GM03348 (cell line): ENCODE measurements at regions not wholly inside any gene's neighbourhood (a gene's known extent, or its start where the extent isn't known, plus 50 kb on each side); places are given as distances from the start of the nearest gene placed in this dataset.

Source experiments
- DNase-seq: peaks from one replicate; pipeline ENCODE4 v3.0.0; 2012; ENCODE audit warnings: low spot score

- no peak for DNase-seq
These were observed 64.8 kb downstream of the CDCA7 start for GRCh38 chr2:173419506-173419905.

- DNase-seq, result no peak
These were observed 70.2 kb downstream of the CDCA7 start for GRCh38 chr2:173424886-173425285.

- peak; percentile 29 for DNase-seq
These were observed 73.4 kb downstream of the CDCA7 start for GRCh38 chr2:173427887-173428668.

DNA sequence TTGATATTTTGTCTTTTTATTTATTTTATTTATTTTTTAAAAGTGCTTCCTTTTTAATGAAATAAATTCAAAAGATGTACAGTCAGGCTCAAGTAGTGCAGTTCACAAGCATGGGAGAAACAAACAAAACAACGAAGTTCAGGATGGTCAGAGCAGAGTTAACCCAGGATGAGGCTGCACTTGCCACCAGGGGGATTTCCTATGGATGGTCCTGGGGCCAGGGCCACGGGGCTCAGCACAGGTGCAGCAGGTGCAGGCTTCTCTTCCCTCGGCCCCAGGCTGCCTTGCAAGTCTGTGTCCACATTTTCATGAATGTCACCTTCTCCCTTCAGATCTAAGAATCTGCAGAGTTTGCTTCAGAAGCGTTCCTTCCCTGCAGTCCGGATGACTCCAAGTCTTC, 76.5 kb downstream of the CDCA7 start:
- no peak for DNase-seq

DNA sequence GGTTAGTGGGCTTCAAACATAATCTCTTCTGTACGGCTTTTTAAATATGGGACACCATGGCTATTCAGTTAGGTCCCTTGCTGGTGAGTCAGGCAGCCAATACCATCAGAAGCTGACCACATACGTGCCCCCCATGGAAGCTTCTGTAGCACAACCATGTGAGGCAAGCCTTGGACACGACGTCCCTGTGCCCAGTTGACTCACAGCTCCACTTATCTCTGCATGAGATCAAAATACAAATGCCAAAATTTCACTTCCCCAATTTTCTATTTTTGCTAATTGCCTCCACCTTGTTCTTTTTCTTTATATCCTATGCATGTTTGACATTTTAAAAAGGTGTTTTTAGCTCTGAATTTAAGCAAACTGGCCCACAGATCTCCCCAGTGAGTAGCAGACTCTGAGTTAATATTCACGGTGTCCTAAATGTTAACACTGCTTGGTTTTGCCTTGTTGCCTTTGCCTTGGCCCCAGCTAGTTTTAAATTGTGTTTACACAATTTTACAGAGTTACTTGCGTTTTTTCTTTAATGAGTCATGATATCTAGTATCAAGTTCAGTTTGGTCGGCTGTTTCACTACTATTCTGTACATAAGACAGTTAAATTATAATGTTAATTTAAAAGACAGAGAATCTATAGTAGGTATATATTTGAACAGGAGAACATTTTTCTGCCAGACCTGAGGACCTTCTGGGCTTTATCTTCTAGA, 77.5 kb downstream of the CDCA7 start:
- no peak for DNase-seq

GRCh38 chr2:173434762-173435569, 80.3 kb downstream of the CDCA7 start:
- DNase-seq, result no peak

DNA sequence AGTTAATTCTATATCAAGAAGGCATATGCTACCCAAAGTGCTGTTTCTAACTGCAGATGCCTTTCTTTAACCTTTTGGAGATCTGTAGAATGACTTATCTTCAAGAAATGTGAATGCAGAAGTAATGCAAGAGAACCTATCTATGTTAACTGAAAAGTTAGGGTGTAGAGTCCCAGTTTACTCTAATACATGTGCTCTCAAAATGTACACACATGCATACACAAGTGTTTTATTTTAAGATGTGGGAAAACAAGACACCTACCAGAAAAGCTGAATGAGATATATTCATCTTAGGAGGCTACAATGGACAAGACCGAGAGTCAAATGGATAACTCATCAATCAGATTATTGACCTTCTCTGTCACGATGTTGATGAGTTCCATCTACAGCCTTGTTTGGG, 80.9 kb downstream of the CDCA7 start:
- DNase-seq, result no peak

DNA sequence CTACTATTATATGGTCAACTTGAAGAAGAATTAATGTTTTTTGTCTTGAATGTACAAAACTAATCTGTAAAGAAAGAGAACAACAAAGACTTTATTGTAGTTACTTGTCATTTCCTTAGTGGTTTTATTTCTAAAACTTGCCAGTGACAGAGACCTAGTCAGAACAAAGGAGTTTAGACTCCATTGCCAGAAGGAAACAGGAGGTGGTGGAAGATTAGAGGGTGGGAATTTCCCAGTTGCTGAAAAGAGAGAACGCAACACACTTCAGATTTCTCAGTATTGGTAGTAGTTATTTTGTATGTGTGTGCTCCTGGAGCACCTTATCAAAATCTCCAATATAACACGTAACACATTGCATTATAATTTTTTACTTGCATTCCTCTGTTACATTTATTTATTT, 81.4 kb downstream of the CDCA7 start:
- no peak for DNase-seq

GRCh38 chr2:173441222-173441621, 86.5 kb downstream of the CDCA7 start:
- DNase-seq, result peak; percentile 16

GRCh38 chr2:173442542-173442941, 87.9 kb downstream of the CDCA7 start:
- DNase-seq, result no peak

GRCh38 chr2:173446722-173447121, 92.0 kb downstream of the CDCA7 start:
- no peak for DNase-seq

DNA sequence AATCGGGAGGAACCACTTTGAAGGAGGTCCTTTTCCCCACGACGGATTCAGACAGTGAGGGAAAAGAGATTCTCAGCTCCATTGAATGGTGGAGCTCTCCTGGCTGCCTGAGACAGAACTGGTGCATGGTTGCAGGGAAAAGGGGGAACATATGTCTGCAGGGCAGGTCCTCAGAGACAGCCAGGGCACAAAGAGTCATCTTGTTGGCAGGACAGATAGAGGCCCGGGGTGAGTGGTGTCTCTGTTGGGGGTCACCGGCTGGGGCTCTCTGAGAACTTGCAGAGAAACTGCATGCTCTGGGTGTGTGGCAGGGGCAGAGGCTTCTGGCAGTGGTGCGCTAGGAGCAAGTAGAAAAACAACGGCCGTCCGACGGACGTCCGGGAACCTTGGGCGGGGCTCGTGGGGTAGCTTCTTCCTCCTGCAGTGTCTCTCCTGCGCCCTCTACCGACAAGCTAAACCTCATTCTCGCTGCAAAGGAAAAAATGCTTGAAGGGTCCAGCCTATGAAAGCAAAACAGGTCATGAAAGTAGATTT, 94.3 kb downstream of the CDCA7 start:
- DNase-seq, result peak; percentile 86

GRCh38 chr2:173451118-173451517, 96.4 kb downstream of the CDCA7 start:
- no peak for DNase-seq

DNA sequence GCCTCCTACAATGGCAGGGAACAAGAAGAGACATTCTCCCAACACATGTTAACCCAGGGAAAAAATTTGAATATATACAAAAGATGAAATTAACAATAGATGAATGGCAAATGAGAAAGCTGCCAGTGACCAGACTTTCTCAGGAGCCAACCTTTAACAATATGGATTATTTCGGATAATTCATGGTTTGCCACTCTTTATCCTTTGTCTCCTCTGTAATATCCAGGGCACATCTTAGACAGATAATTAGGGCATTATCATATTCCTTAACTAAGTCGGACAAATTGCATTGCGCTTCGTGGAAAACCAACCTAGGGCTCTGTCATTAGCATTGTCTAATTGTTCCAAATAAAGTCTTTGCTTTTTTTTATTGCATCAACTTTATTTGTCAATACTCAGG, 97.3 kb downstream of the CDCA7 start:
- no peak for DNase-seq

DNA sequence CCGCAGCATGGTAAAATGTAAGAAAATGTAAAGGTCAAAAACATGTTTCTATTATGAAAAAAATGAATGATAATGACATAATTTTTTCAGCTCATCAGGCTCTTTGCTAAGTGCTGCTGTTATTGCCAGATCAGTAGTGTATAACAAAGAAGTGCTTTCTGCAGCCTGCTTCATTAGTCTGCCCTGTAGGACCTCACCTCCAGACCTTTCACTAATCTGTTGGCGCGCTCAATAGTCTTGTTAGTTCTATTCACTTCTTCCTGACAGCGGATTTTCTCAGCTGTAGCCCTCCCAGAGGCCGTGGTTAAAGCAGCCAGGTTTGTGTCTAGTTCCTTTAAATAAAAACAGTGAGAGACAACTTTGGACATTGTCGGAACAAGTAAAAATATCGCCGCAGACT, 97.7 kb downstream of the CDCA7 start:
- DNase-seq, result no peak

DNA sequence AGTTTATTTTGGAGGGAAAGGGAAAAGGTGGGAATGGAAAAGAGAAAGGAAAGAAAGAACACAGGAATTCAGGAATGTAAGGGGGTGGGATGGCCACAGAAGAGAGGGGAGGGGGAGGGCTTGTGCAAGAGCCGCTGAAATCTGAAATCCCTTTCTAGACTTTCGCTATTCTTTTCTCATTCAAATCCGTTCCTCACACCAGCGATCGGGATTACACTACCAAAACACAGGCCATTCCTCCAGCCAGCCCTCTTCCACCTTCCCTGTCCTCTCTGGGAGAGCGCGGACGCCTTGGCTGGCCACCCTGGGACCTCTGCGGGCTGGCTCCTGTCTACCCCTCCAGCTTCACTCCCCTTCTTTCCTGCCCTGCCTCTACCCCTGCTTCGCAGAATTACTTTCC, 102.3 kb downstream of the CDCA7 start:
- no peak for DNase-seq

- no peak for DNase-seq
These were observed 102.7 kb downstream of the CDCA7 start for GRCh38 chr2:173457366-173457765.

- DNase-seq, result no peak
These were observed 104.5 kb downstream of the CDCA7 start for GRCh38 chr2:173458991-173459780.

GRCh38 chr2:173462892-173463840, 108.5 kb downstream of the CDCA7 start:
- DNase-seq, result no peak

DNA sequence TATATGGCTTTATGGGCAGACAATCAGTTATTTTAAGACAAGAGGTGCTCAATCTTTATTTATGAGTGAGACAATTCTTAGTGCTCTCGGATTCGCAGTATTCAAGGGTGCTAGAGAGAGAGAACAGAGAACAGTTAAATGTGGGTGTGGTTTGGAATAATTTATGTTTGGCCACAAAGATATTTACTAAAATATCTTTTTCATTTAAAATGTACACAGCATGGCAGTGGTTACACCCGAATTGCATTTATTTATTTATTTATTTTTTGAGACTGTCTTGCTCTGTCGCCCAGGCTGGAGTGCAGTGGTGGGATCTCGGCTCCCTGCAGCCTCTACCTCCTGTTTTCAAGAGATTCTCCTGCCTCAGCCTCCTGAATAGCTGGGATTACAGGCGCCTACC, 109.2 kb downstream of the CDCA7 start:
- DNase-seq, result no peak

DNA sequence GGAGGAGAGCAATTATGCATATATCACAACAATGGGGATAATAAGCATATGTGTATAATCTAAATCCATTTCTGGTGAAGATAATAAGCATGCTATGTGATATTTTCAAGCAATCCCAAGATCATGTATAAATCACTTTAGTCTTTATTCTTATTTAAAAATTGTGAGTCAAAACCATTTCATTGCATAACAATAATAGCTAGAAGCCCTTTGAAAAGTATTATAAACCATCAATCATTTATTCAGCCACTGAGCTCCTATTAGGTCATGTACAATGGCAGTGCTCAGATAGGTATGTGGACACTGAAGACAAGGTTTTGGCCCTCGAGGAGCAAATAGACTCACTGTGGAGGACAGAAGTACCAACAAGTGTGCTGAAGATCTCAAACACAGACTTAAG, 113.1 kb downstream of the CDCA7 start:
- DNase-seq, result no peak
